Omental fat pad (tissue), 3 donors: ENCODE measurements at regions not wholly inside any gene's neighbourhood (a gene's known extent, or its start where the extent isn't known, plus 50 kb on each side); places are given as distances from the start of the nearest gene placed in this dataset.

Source experiments
- ATAC-seq: fragments of 150-250 bp; one replicate; pipeline ENCODE4 v1.9.1; 2016; ENCODE audit warnings: mild to moderate bottlenecking, moderate library complexity; ENCODE audit not compliant: low FRiP score
- DNase-seq: peaks from one replicate; pipeline ENCODE4 v3.0.0-alpha.2; 2019; ENCODE audit warnings: low spot score
- TF ChIP-seq, protein P1 (sequence below), 3 donors: fragments of 450-650 bp; IDR thresholded peaks; one replicate each; pipeline ENCODE4 v1.5.1; 2016 to 2017; ENCODE audit warnings: antibody characterized with exemption in 3 of 3, mild to moderate bottlenecking in 3 of 3, moderate library complexity in 2 of 3

DNA sequence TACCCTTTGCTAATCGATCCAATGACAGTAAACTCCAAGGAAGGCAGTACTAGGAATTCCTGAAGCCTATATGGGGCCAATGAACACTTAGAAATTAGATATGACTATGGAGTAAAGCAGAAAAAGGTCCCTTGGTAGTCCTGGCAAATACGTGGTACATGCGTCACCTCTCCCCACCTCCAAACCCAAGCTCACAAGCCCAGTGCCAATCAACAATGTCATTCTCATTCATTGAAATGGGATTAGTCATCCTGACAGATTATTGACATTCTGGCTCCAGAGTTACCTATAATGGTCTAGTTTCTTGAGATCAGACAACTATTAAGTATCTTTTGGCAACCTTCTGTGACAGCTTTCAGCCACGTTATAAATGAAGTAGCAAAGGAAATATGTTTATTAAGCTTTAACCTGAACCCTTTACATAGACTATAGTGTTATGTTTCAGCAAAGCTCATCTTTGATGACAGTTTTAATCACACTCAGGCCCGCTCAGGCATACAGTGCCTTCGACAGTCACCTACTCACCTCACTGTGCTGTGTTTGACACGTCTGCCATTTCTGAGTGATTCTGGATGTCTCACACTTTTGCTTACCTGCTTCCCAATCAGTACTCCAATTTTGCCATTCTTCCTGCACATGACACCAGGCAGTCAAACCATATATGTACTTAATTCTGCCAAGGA is 69.6 kb upstream of the ADO start:
- DNase-seq (no peak), ATAC-seq (no peak)
- TF ChIP-seq, protein P1, sequence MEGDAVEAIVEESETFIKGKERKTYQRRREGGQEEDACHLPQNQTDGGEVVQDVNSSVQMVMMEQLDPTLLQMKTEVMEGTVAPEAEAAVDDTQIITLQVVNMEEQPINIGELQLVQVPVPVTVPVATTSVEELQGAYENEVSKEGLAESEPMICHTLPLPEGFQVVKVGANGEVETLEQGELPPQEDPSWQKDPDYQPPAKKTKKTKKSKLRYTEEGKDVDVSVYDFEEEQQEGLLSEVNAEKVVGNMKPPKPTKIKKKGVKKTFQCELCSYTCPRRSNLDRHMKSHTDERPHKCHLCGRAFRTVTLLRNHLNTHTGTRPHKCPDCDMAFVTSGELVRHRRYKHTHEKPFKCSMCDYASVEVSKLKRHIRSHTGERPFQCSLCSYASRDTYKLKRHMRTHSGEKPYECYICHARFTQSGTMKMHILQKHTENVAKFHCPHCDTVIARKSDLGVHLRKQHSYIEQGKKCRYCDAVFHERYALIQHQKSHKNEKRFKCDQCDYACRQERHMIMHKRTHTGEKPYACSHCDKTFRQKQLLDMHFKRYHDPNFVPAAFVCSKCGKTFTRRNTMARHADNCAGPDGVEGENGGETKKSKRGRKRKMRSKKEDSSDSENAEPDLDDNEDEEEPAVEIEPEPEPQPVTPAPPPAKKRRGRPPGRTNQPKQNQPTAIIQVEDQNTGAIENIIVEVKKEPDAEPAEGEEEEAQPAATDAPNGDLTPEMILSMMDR (IDR thresholded peaks at IDR 0.05): no peak

DNA sequence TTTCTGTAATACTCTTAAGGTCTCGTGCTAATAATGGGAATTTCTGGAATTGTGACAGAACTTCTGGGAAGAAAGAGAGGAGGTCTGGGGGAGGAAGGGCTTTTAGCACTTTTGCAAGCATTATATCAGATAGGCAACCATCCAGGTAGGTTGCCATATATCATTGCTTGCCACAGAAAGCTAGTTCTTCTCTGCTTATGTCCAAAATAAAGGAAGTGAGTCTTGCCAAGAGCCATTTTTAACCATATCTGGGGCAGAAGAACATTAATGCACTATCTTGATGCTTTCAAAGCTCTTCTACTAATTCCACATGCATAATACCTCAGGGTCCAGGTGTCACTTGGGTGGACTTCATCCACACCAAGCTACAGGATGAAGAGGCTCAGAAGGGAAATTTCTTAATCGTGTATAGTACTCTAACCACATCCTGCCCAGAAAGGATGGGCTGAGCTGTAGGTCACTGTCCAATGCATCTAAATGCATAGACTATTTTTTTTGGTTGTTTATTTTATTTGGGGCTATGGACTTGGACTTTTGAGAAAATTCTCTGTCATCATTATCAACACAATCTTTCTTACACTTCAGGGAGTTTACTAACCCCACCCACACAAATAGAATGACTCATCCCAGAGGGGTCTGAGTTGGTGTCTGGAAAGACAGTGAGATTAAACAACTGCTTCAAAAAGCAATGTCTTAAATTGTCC is 68.9 kb upstream of the ADO start:
- TF ChIP-seq, protein P1 (IDR thresholded peaks at IDR 0.05): no peak
- no peak for DNase-seq
- ATAC-seq: no peak

DNA sequence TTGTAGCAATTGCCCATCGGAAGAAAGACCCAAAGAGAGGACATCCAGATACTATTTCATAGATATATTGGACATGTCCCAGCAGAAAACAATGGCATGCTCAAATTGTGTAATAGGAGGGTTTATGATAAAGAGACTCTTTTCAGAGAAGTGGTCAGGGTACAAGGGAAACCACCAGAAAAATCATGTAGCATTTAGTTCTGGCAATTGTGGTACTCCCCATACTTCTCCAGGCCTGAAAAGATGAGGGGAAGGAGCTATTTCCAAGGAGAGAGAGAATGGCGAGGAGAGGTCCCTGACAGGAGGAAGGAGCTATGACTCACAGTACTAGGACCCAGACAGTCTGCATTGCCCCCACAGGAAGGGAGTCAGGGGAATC is 68.4 kb upstream of the ADO start:
- DNase-seq: no peak
- ATAC-seq: no peak

DNA sequence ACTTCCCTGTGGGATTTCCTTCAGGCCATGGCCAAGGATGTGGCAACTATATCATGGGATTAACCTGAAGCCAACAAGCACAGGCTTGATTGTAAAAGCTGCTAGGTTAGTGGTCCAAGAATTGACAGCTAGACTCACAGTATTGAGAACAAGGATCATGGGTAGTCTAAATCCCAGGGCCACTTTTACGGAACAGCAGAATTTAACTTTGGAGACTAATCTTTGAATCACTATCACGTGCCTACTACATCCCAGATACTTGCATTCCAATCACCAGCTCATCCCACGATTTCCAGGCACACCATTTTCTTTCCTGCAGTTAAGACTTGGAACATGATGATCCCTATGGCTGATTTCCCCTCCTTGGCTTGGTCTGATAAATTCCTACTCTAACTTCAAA is 65.6 kb upstream of the ADO start:
- ATAC-seq (no peak), DNase-seq (no peak)
- TF ChIP-seq, protein P1 (IDR thresholded peaks at IDR 0.05): no peak

More for the DNA sequence above, 68.4 kb upstream of the ADO start:
- TF ChIP-seq, protein P1 (IDR thresholded peaks at IDR 0.05): no peak

DNA sequence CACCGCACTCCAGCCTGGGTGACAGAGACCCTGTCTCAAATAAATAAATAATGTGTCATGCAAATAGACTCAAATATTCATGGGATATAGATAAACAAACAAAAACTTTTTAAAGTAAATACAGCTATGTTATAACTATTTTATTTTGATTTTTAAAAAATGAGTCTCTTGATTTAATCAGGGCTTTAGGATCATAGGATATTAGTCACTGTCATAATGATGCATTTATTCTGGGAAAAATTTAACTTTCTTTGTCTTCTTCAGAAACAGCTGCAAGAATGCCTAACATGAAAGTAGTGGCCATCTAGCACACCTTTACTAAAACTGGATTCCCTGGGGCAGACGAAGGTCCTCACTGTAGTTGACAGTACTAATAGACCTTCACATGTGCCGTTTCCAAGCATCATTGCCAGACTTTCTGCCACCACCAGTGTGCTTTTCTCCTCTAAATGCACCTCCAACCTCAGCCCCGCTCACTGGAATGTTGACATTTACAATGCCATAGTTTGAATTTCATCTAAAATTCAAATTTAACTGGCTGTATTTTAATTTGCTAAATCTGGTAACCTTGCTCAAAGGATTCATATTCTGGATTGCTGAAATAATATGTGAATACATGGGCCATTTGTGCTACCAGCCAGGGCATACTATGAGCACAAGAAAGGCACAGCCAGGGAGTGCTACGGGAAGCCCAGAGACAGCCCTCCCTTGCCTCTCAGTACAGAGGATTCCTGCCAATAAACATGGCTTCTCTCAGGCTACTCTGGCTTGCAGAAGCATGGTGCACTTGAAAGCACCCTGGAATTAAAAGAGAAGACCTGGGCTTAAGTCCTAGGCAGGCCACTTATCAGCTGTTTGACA is 63.4 kb upstream of the ADO start:
- DNase-seq (no peak), ATAC-seq (no peak)
- TF ChIP-seq, protein P1 (IDR thresholded peaks at IDR 0.05): no peak

DNA sequence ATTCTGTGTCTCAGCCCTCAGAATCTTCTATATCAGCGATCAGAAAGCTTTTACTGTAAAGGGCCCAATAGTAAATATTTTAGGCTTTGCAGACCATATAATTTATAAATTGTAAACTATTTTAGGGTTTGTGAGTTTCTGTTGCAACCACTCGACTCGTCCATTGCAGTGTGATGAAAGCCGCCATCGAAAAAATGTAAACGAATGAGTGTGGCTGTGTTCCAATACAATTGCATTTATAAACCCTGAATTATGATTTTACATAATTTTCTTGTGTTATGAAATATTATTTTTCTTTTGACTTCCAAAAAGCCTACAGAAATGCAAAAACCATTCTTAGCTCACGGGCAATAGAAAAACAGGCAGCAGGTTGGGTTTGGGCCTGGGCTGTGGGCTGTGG is 62.5 kb upstream of the ADO start:
- TF ChIP-seq, protein P1 (IDR thresholded peaks at IDR 0.05): no peak
- no peak for DNase-seq
- no peak for ATAC-seq
